ENCODE measurements at regions not wholly inside any gene's neighbourhood (a gene's known extent, or its start where the extent isn't known, plus 50 kb on each side); places are given as distances from the start of the nearest gene placed in this dataset.

GRCh38 chr7:10537764-10538163 is 435.9 kb upstream of the PHF14 start:
- TF ChIP-seq TAF1 (IDR thresholded peaks at IDR 0.05; ENCODE audit: low read depth) (no peak), EP300 (IDR thresholded peaks at IDR 0.05; ENCODE audit: borderline replicate concordance) (no peak), RAD21 (IDR thresholded peaks at IDR 0.05; ENCODE audit: low read depth) (no peak), EGR1 (IDR thresholded peaks at IDR 0.05) (no peak), TEAD4 (IDR thresholded peaks at IDR 0.05) (no peak), FOXM1 (IDR thresholded peaks at IDR 0.05; ENCODE audit: borderline replicate concordance, low read depth) (no peak), ZBTB7A (IDR thresholded peaks at IDR 0.05; ENCODE audit: low read depth) (no peak), YY1 (IDR thresholded peaks at IDR 0.05; ENCODE audit: low read depth) (no peak), MAX (IDR thresholded peaks at IDR 0.05) (no peak), CREB1 (IDR thresholded peaks at IDR 0.05; ENCODE audit: low read depth) (no peak), NFIC (IDR thresholded peaks at IDR 0.05) (no peak), CEBPB (IDR thresholded peaks at IDR 0.05) (no peak)
- TF ChIP-seq, protein P1, sequence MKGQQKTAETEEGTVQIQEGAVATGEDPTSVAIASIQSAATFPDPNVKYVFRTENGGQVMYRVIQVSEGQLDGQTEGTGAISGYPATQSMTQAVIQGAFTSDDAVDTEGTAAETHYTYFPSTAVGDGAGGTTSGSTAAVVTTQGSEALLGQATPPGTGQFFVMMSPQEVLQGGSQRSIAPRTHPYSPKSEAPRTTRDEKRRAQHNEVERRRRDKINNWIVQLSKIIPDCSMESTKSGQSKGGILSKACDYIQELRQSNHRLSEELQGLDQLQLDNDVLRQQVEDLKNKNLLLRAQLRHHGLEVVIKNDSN (IDR thresholded peaks at IDR 0.05) = no peak

DNA sequence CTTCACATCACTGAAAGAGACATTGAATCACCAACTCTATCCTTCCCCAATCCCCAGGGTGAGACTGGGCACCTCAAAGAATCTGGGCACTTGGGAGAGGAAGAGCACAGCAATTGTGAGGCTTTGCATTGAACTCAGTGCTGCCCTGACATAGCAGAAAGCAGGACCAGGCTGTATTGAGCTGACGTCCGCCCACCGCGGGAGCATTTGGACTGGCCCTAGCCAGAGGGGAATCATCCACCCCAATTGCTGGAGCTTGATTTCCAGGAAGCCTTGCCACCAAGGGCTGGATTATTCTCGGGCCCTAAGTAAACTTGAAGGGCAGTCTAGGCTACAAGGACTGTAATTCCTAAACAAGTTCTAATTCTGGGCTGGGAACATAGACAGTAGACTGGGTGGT is 416.3 kb upstream of the PHF14 start:
- TF ChIP-seq YY1 (IDR thresholded peaks at IDR 0.05; ENCODE audit: low read depth) = no peak
- no peak for TF ChIP-seq RAD21 (IDR thresholded peaks at IDR 0.05; ENCODE audit: low read depth)
- TF ChIP-seq MAX (IDR thresholded peaks at IDR 0.05) = no peak
- TF ChIP-seq CREB1 (IDR thresholded peaks at IDR 0.05; ENCODE audit: low read depth) = no peak
- TF ChIP-seq, protein P1 (IDR thresholded peaks at IDR 0.05) = no peak
- TF ChIP-seq NFIC (IDR thresholded peaks at IDR 0.05) = no peak
- TF ChIP-seq EGR1 (IDR thresholded peaks at IDR 0.05) = no peak
- no peak for TF ChIP-seq CEBPB (IDR thresholded peaks at IDR 0.05)
- TF ChIP-seq, protein P2, sequence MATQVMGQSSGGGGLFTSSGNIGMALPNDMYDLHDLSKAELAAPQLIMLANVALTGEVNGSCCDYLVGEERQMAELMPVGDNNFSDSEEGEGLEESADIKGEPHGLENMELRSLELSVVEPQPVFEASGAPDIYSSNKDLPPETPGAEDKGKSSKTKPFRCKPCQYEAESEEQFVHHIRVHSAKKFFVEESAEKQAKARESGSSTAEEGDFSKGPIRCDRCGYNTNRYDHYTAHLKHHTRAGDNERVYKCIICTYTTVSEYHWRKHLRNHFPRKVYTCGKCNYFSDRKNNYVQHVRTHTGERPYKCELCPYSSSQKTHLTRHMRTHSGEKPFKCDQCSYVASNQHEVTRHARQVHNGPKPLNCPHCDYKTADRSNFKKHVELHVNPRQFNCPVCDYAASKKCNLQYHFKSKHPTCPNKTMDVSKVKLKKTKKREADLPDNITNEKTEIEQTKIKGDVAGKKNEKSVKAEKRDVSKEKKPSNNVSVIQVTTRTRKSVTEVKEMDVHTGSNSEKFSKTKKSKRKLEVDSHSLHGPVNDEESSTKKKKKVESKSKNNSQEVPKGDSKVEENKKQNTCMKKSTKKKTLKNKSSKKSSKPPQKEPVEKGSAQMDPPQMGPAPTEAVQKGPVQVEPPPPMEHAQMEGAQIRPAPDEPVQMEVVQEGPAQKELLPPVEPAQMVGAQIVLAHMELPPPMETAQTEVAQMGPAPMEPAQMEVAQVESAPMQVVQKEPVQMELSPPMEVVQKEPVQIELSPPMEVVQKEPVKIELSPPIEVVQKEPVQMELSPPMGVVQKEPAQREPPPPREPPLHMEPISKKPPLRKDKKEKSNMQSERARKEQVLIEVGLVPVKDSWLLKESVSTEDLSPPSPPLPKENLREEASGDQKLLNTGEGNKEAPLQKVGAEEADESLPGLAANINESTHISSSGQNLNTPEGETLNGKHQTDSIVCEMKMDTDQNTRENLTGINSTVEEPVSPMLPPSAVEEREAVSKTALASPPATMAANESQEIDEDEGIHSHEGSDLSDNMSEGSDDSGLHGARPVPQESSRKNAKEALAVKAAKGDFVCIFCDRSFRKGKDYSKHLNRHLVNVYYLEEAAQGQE (IDR thresholded peaks at IDR 0.05; ENCODE audit: low read depth) = no peak
- TF ChIP-seq FOXM1 (IDR thresholded peaks at IDR 0.05; ENCODE audit: borderline replicate concordance, low read depth) = no peak
- no peak for TF ChIP-seq TEAD4 (IDR thresholded peaks at IDR 0.05)
- no peak for TF ChIP-seq ZBTB7A (IDR thresholded peaks at IDR 0.05; ENCODE audit: low read depth)
- no peak for TF ChIP-seq TAF1 (IDR thresholded peaks at IDR 0.05; ENCODE audit: low read depth)
- TF ChIP-seq EP300 (IDR thresholded peaks at IDR 0.05; ENCODE audit: borderline replicate concordance) = no peak

- no peak for TF ChIP-seq NFIC (IDR thresholded peaks at IDR 0.05)
- TF ChIP-seq YY1 (IDR thresholded peaks at IDR 0.05; ENCODE audit: low read depth) = no peak
- no peak for TF ChIP-seq RAD21 (IDR thresholded peaks at IDR 0.05; ENCODE audit: low read depth)
- no peak for TF ChIP-seq FOXM1 (IDR thresholded peaks at IDR 0.05; ENCODE audit: borderline replicate concordance, low read depth)
- TF ChIP-seq TCF12 (IDR thresholded peaks at IDR 0.05; ENCODE audit: low read depth) = no peak
- no peak for TF ChIP-seq TAF1 (IDR thresholded peaks at IDR 0.05; ENCODE audit: low read depth)
- TF ChIP-seq CEBPB (IDR thresholded peaks at IDR 0.05) = no peak
- TF ChIP-seq EP300 (IDR thresholded peaks at IDR 0.05; ENCODE audit: borderline replicate concordance) = no peak
- TF ChIP-seq, protein P2 (IDR thresholded peaks at IDR 0.05; ENCODE audit: low read depth) = no peak
- no peak for TF ChIP-seq MAX (IDR thresholded peaks at IDR 0.05)
- TF ChIP-seq EGR1 (IDR thresholded peaks at IDR 0.05) = no peak
These were observed 413.2 kb upstream of the PHF14 start for GRCh38 chr7:10560497-10560896.

DNA sequence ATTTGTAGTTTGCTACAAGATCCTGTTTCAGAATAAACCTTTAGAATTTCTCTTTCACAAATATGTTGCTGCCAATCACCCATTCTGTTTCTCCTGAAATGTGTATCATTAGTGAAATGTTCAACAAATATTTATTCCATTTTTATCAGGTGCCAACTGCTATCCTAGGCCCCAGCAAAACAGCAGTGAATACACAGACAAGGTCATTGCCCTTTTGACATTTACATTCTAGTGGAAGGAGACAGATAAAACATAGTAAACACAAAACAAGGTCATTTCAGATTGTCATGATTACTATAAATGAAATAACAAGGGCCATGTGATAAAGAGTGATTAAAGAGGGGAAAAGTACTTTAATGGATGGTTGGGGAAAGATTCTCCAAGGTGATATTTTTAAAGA is 404.8 kb upstream of the PHF14 start:
- no peak for TF ChIP-seq NFIC (IDR thresholded peaks at IDR 0.05)
- TF ChIP-seq EGR1 (IDR thresholded peaks at IDR 0.05) = no peak
- TF ChIP-seq ZBTB7A (IDR thresholded peaks at IDR 0.05; ENCODE audit: low read depth) = no peak
- TF ChIP-seq FOXM1 (IDR thresholded peaks at IDR 0.05; ENCODE audit: borderline replicate concordance, low read depth) = no peak
- TF ChIP-seq, protein P2 (IDR thresholded peaks at IDR 0.05; ENCODE audit: low read depth) = no peak
- TF ChIP-seq CREB1 (IDR thresholded peaks at IDR 0.05; ENCODE audit: low read depth) = no peak
- TF ChIP-seq YY1 (IDR thresholded peaks at IDR 0.05; ENCODE audit: low read depth) = no peak
- no peak for TF ChIP-seq TEAD4 (IDR thresholded peaks at IDR 0.05)
- no peak for TF ChIP-seq TAF1 (IDR thresholded peaks at IDR 0.05; ENCODE audit: low read depth)
- TF ChIP-seq EP300 (IDR thresholded peaks at IDR 0.05; ENCODE audit: borderline replicate concordance) = no peak
- no peak for TF ChIP-seq CEBPB (IDR thresholded peaks at IDR 0.05)
- TF ChIP-seq TCF12 (IDR thresholded peaks at IDR 0.05; ENCODE audit: low read depth) = no peak
- no peak for TF ChIP-seq MAX (IDR thresholded peaks at IDR 0.05)
- TF ChIP-seq RAD21 (IDR thresholded peaks at IDR 0.05; ENCODE audit: low read depth) = no peak
- TF ChIP-seq, protein P1 (IDR thresholded peaks at IDR 0.05) = no peak

All from Ishikawa (cell line).